Nephron (organoid): ENCODE measurements at regions not wholly inside any gene's neighbourhood (a gene's known extent, or its start where the extent isn't known, plus 50 kb on each side); places are given as distances from the start of the nearest gene placed in this dataset.

ENCODE experiments used
- H3K27ac Mint-ChIP-seq, 3 experiments: 2 replicates each; pipeline ENCODE4 v1.8.0; 2020; ENCODE audit warnings: mixed read lengths in 3 of 3, mild to moderate bottlenecking in 2 of 3, moderate library complexity in 1 of 3
- H3K27me3 Mint-ChIP-seq: 2 replicates; pipeline ENCODE4 v1.8.0; 2021; ENCODE audit warnings: low read depth, mild to moderate bottlenecking, moderate library complexity, mixed read lengths
- H3K36me3 Mint-ChIP-seq: 2 replicates; pipeline ENCODE4 v1.8.0; 2020; ENCODE audit warnings: low read depth, mixed read lengths
- H3K4me1 Mint-ChIP-seq: 2 replicates; pipeline ENCODE4 v1.8.0; 2020; ENCODE audit warnings: mixed read lengths
- H3K4me3 Mint-ChIP-seq, 3 experiments: 2 replicates each; pipeline ENCODE4 v1.8.0; 2020; ENCODE audit warnings: mild to moderate bottlenecking in 3 of 3, mixed read lengths in 3 of 3, moderate library complexity in 2 of 3
- H3K9me3 Mint-ChIP-seq: 2 replicates; pipeline ENCODE4 v1.8.0; 2020; ENCODE audit warnings: mixed read lengths
- TF ChIP-seq, protein P1 (sequence below), 3 experiments: fragments of 200-600 bp; sonication (generic); IDR thresholded peaks; one replicate each; pipeline ENCODE4 v1.5.0; 2021; ENCODE audit warnings: antibody characterized with exemption in 3 of 3; ENCODE audit not compliant: unreplicated experiment in 3 of 3

GRCh38 chr13:58474581-58474980 is 843.0 kb downstream of the PCDH17 start:
- H3K36me3 Mint-ChIP-seq: no peaks in the 10 kb centered on the region
- no peak overlapping the region for H3K27ac Mint-ChIP-seq
- TF ChIP-seq, protein P1, sequence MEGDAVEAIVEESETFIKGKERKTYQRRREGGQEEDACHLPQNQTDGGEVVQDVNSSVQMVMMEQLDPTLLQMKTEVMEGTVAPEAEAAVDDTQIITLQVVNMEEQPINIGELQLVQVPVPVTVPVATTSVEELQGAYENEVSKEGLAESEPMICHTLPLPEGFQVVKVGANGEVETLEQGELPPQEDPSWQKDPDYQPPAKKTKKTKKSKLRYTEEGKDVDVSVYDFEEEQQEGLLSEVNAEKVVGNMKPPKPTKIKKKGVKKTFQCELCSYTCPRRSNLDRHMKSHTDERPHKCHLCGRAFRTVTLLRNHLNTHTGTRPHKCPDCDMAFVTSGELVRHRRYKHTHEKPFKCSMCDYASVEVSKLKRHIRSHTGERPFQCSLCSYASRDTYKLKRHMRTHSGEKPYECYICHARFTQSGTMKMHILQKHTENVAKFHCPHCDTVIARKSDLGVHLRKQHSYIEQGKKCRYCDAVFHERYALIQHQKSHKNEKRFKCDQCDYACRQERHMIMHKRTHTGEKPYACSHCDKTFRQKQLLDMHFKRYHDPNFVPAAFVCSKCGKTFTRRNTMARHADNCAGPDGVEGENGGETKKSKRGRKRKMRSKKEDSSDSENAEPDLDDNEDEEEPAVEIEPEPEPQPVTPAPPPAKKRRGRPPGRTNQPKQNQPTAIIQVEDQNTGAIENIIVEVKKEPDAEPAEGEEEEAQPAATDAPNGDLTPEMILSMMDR (IDR thresholded peaks at IDR 0.05; ENCODE audit: unreplicated experiment in 3 of 3): no peak
- H3K4me1 Mint-ChIP-seq: peaks cover 8% of the 10 kb centered on the region
- H3K9me3 Mint-ChIP-seq: no peaks in the 10 kb centered on the region
- H3K4me3 Mint-ChIP-seq: no peak overlapping the region
- peaks cover 5% of the 10 kb centered on the region for H3K27me3 Mint-ChIP-seq

DNA sequence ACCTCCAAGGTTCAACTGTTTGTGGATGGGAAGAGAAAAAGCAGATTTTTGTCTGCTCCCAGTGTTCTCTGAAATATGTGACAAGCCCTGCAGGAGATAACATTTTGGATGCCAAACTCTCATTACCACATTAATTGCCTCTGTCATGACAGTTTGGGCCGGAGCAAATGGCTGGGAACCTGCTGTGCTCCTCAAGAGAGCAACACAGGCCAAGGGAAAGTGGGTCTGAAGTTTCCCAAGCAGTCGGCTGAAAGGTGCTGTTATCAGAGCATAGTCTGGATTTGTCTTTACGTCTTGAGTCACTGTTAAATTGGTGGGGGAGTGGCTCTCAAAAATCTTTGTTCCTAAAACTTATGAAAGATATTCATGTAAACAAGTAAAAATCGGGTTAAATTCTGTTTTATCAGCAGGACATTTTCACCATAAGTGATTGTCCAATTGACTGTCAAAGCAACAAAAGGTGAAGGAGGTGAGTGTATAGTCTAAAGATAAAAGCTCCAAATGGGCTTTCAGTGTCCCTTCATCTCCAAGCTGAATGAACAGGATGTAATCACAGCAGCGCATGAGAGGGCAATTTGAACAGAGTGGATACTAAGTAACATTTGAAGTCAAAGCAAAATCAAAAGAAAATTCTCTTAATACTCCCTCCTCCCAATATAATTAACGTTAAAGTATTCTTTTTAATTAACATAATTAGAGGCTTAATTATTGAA is 844.8 kb downstream of the PCDH17 start:
- H3K36me3 Mint-ChIP-seq: no peaks in the 10 kb centered on the region
- TF ChIP-seq, protein P1 (IDR thresholded peaks at IDR 0.05; ENCODE audit: unreplicated experiment in 3 of 3): no peak
- peaks cover 8% of the 10 kb centered on the region for H3K4me1 Mint-ChIP-seq
- H3K27me3 Mint-ChIP-seq: peaks cover 5% of the 10 kb centered on the region
- no peak overlapping the region for H3K27ac Mint-ChIP-seq
- H3K9me3 Mint-ChIP-seq: no peaks in the 10 kb centered on the region
- H3K4me3 Mint-ChIP-seq: no peak overlapping the region

DNA sequence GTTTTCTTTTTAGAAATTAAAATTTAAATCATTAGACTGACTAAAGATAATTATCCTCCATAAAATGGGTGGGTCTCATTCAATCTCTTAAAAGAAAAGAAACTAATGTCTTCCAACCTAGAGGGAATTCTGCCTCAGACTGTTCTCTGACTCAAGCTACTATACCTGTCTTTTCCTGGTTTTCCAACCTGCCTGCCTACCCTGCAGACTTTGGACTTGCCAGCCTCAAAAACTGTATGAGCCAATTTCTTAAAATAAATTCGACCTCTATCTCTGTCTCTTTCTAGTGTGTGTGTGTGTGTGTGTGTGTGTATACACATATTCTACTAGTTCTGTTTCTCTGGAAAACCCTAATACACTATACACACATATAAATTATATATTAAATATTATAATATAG is 847.3 kb downstream of the PCDH17 start:
- no peak overlapping the region for H3K27ac Mint-ChIP-seq
- H3K9me3 Mint-ChIP-seq: no peaks in the 10 kb centered on the region
- H3K27me3 Mint-ChIP-seq: peaks cover 5% of the 10 kb centered on the region
- no peaks in the 10 kb centered on the region for H3K36me3 Mint-ChIP-seq
- H3K4me1 Mint-ChIP-seq: peaks cover 8% of the 10 kb centered on the region
- no peak overlapping the region for H3K4me3 Mint-ChIP-seq
- TF ChIP-seq, protein P1 (IDR thresholded peaks at IDR 0.05; ENCODE audit: unreplicated experiment in 3 of 3): no peak

DNA sequence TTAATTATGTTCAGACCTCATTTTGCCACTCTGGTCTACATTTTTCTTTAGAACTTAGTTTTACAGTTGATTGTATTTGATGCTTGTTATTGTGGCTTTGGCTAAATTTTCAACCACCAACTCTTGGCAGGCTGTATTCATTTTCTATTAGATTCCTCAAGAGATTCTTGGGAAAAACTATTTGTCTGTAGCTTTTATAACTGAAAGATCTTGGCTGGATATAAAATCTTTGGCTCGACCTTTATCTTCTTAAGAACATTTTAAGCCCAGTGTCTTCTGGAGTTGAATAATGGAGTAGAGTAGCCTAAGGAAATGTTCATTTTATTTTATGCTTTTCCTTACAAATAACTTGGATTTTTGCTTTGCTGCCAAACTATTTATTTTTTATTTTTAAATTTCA is 848.5 kb downstream of the PCDH17 start:
- H3K27me3 Mint-ChIP-seq: peaks cover 5% of the 10 kb centered on the region
- TF ChIP-seq, protein P1 (IDR thresholded peaks at IDR 0.05; ENCODE audit: unreplicated experiment in 3 of 3): no peak
- H3K4me1 Mint-ChIP-seq: peaks cover 8% of the 10 kb centered on the region
- H3K4me3 Mint-ChIP-seq: no peak overlapping the region
- no peaks in the 10 kb centered on the region for H3K9me3 Mint-ChIP-seq
- no peaks in the 10 kb centered on the region for H3K36me3 Mint-ChIP-seq
- H3K27ac Mint-ChIP-seq: peak overlapping the region in 1 of 3 experiments; percentile 24

GRCh38 chr13:58488251-58488650 is 856.7 kb downstream of the PCDH17 start:
- TF ChIP-seq, protein P1 (IDR thresholded peaks at IDR 0.05; ENCODE audit: unreplicated experiment in 3 of 3): no peak
- no peaks in the 10 kb centered on the region for H3K9me3 Mint-ChIP-seq
- H3K27ac Mint-ChIP-seq: no peak overlapping the region
- H3K27me3 Mint-ChIP-seq: no peaks in the 10 kb centered on the region
- H3K4me1 Mint-ChIP-seq: no peaks in the 10 kb centered on the region
- H3K4me3 Mint-ChIP-seq: no peak overlapping the region
- no peaks in the 10 kb centered on the region for H3K36me3 Mint-ChIP-seq

DNA sequence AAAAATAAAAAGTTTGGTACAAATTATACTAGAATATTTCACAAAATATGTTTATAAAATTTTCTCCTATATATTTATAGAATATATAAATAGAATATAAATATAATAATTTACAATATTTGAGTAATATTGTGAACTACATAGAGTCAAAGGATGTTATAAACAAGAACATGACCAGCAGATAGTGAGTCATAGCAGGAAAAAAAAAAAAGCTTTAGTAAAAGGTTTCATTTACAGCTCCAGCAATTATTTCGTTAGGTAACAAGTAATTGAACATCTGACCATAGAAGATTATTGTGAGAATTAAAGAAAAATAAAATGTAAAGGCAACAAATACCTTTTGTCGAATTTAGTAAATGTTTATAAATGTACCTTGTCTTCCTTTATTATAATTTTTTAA is 864.1 kb downstream of the PCDH17 start:
- Mint-ChIP-seq H3K4me3 (no peak overlapping the region), H3K36me3 (no peaks in the 10 kb centered on the region), H3K9me3 (no peaks in the 10 kb centered on the region), H3K27me3 (no peaks in the 10 kb centered on the region), H3K4me1 (no peaks in the 10 kb centered on the region), H3K27ac (no peak overlapping the region)
- TF ChIP-seq, protein P1 (IDR thresholded peaks at IDR 0.05; ENCODE audit: unreplicated experiment in 3 of 3): no peak
